Suppressor macrophage treated with lipopolysaccharide for 4 hours (primary cell): ENCODE measurements at regions not wholly inside any gene's neighbourhood (a gene's known extent, or its start where the extent isn't known, plus 50 kb on each side); places are given as distances from the start of the nearest gene placed in this dataset.
A peak's percentile ranks its signal among the peaks of the same experiment; 100 is the strongest.
"Not testable (repeated sequence)": the region's sequence is repeated elsewhere in the genome, so short reads cannot be mapped to it uniquely, and the experiment has no call there.

Experiments
- DNase-seq: peaks from one replicate; pipeline ENCODE4 v3.0.0-alpha.2; 2020

- no peak for DNase-seq
Measured at GRCh38 chr5:89315286-89316100, 432.5 kb upstream of the MEF2C start.

GRCh38 chr5:89313804-89314588 is 431.0 kb upstream of the MEF2C start:
- DNase-seq = peak; percentile 62

GRCh38 chr5:89313044-89313443 is 430.1 kb upstream of the MEF2C start:
- no peak for DNase-seq

GRCh38 chr5:89309268-89309667 is 426.3 kb upstream of the MEF2C start:
- DNase-seq = no peak

GRCh38 chr5:89308606-89309040 is 425.6 kb upstream of the MEF2C start:
- DNase-seq = no peak

GRCh38 chr5:89307972-89308371 is 425.0 kb upstream of the MEF2C start:
- DNase-seq = no peak

- DNase-seq = not testable (repeated sequence)
Measured at GRCh38 chr5:89307141-89307540, 424.2 kb upstream of the MEF2C start.

GRCh38 chr5:89303033-89303480 is 420.1 kb upstream of the MEF2C start:
- peak; percentile 79 for DNase-seq

GRCh38 chr5:89302102-89302891 is 419.3 kb upstream of the MEF2C start:
- DNase-seq = peak; percentile 45

GRCh38 chr5:89301321-89302025 is 418.5 kb upstream of the MEF2C start:
- no peak for DNase-seq

GRCh38 chr5:89300426-89300970 is 417.5 kb upstream of the MEF2C start:
- DNase-seq = no peak

- DNase-seq = no peak
Measured at GRCh38 chr5:89299998-89300397, 417.0 kb upstream of the MEF2C start.

- DNase-seq = no peak
Measured at GRCh38 chr5:89297066-89297465, 414.1 kb upstream of the MEF2C start.

- peak; percentile 93 for DNase-seq
Measured at GRCh38 chr5:89293810-89294209, 410.8 kb upstream of the MEF2C start.

- DNase-seq = no peak
Measured at GRCh38 chr5:89292487-89292886, 409.5 kb upstream of the MEF2C start.

- DNase-seq = no peak
Measured at GRCh38 chr5:89289604-89290003, 406.6 kb upstream of the MEF2C start.

GRCh38 chr5:89287964-89288363 is 405.0 kb upstream of the MEF2C start:
- DNase-seq = no peak

- DNase-seq = no peak
Measured at GRCh38 chr5:89286320-89286719, 403.3 kb upstream of the MEF2C start.

- no peak for DNase-seq
Measured at GRCh38 chr5:89283728-89284493, 400.9 kb upstream of the MEF2C start.

GRCh38 chr5:89282554-89283510 is 399.8 kb upstream of the MEF2C start:
- DNase-seq = no peak
